Renal pelvis (tissue), 1 donor: ENCODE measurements at regions not wholly inside any gene's neighbourhood (a gene's known extent, or its start where the extent isn't known, plus 50 kb on each side); places are given as distances from the start of the nearest gene placed in this dataset.
A peak's percentile ranks its signal among the peaks of the same experiment; 100 is the strongest.

Experiments
- DNase-seq: peaks from one replicate; pipeline ENCODE4 v3.0.0-alpha.2; 2013

DNA sequence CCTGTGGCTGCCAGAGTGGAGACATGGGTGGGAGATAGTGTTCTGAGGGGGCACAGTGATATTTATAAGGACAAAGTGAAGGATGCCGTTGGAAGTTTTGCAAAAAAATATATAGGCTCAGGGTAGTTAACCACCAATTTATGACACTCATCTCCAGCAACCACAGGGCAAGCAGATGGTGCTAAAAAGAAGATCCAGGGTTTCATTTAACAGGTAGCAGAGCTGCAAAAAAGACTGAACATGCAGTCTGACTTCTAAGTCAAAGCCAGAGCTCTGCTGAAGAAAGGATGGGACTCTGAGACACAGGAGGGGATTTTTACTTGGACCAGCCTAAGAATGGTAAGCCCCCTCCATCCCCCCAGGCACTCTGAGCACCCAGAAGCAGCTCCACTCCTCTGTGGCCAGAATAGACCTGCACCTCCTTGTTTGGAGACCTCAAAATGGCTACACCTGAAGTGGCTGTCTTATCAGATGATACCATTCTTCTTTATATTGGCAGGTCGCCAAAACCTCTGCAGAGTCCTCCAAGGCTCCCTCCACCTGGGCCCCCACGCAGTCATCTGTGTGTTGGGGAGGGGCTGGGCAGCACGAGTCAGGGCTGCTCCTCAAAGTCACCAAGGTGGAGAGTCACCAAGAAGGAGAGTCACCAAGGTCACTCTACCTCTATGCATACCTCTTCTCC, 161.4 kb upstream of the FAM9B start:
- no peak for DNase-seq

DNA sequence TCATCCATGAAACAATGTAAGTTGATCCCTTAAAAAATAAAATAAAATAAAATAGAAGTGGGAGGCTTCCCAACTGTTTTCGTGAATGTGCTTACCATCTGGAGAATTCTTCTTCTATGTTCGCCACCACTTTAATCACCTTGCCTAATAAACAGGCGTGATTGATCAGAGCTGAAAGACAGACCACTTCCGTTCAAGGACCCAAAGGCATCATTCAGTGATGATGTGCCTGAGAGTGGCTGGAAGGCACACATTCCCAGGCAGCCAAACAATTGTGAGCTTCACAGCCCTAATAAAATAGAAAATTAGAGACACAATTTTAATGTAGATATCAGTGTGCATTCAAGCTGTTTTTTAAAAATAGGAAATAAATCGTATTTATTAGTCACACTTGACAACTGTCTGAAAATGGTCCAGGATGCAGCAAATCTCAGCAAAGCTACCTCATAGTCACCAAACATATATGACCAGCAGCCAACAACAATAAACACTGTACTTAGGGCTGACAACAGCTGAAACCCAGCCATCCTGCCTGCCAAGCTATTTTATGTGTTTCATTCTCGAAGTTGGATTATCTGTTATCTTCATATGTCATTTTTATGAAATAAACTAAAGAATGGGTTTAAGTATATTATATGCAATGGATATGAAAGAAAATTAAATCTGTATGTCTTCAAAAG, 163.2 kb upstream of the FAM9B start:
- DNase-seq = peak; percentile 30

DNA sequence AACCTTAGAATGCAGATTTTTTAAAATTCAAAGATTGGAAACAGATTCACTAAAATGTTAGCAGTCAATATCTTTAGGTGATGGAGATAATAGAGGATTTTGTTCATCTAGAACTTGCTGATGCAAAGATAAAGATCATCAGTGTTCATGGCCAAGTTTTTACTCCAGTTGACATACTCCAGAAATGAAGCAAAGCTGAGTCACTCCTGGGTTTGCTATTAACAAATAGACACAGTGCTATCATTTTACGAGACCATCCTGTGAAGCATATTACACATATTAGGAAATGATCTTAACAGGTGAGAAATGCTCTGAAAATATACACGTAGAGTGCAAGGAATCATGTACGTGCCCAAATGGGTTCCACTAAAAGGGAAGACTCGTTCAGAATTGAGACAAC, 170.6 kb upstream of the FAM9B start:
- DNase-seq = no peak

DNA sequence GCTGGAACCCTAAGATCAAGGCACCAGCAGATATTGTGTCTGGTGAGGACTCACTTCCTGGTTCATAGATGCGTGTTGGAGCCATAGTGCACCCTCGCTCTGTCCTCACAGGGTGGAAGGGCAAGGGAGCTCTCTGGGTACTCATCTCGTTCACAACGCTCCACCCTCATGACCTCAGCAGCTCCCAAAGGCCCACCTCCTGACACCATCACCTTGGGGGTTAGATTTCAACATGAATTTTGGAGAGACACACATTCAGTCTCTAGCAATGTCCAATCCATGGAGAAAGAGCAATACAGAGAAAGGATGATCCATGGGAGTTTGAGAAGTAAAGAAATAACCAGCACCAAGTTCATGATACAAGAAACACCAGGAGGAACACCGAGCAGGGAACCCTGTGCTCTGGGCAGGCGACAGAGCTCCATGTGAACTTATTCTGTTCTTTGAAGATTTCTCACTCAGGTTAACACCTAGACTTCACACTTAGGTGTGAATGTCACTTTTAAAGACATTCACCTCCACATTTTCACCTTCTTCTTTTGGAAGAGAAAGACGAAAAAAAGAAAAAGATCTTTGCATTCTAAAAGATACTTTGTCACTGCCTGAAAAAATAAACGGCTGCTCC, 171.8 kb upstream of the FAM9B start:
- DNase-seq = no peak

DNA sequence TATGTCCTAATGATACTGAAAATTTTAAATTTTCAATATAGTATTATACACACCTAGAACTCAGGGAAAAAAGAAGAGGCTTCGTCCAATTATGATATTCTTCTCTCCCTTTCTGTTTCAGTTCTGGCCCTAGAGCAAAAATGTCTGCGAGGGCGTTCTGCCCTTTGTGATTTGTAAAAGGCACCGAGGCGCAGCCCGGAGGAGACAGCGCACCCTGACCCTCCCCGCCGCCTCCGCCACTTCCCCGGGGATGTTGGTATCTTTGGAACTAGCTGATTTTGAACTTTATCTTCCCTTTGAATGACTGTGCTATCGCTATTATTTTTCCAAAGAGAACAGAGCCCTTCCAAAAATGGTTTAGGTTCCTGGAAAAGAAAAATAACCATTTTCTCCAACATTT, 173.2 kb upstream of the FAM9B start:
- DNase-seq = no peak

DNA sequence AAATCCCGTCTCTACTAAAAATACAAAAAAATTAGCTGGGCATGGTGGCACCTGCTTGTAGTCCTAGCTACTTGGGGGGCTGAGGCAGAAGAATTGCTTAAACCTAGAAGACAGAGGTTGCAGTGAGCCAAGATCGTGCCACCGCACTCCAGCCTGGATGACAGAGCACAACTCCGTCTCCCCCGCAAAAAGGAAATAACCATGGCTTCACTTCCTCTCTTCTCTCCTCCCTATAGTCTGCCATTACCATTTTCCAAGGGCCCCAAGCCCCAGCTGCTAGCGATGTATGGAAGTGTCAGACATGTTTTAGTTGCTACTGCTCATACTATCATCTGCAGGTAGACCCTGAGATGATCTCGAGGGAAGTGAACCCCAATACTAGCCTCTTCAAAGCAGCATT, 177.3 kb upstream of the FAM9B start:
- DNase-seq = no peak

DNA sequence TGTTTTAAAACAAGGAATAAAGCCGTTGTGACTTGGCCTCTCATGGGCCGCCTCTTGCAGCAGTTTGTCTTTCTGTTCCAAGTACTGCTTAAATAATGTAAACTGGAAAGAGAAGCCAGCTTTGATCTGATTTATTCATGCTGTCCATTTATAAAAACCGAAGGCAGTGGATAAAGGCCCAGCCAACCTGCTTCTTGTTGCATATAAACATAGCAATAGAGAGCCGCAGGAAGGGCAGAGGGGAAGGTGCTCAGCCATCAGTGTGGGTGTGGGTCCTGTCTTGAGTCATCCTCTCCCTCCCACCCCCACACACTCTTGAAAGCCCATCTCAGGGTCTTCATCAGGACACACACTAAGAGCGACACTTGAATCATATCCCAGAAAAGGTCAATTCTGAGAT, 187.9 kb upstream of the FAM9B start:
- DNase-seq = peak; percentile 30

DNA sequence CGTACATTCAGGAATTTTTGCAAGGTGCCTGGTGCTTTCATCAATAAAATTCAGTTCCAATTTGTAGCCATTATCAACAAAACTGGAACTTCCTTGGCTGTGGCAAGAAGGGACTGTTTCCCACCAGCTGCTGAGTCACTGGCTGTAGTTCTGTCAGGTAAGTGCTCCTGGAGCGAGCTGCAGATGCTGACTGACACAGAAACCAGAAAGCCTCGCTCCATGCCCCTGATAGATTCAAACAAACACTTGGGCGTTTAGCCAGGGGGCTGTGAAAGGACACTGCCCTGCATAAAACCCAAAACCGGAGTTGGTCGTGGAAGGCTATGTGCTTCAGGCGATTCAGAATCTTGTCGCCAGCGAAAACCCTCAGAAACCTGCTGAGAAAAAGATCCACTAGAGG, 188.4 kb upstream of the FAM9B start:
- no peak for DNase-seq

DNA sequence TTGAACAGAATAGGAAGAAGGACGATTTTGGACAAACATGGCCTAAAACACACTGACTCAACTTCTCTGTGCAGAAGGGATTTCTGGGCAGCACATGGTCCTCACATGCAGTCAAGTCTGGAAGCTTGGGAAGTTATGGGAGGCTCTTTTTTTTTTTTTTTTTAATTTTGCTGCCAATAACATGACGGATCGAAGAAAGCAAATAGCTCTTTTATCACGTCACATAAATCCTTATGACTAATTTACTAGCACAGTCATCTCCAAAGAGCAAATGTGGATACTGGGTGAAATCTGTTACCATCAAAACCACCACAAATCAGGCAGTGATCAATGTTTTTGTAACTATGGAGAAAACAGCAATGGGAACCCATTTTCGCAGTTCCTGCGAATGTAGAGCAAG, 193.3 kb upstream of the FAM9B start:
- no peak for DNase-seq

DNA sequence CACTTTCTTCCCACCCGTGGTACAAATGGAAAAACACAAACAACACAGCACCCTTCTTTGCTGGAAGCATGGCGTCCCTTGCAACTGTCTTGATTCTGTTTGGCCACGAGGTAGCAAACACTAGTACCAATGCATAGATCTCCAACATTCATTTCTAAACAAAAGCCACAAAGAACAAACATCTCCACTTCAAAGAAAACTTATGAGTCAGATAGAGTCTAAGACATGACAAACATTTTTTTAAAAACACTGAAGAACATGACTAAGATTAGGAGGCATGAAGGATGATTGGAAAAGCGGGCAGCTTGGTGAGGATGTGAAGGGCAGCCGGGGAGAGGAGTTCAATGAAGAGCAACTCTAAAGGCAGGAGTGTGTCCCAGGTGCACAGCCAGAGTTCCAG, 197.6 kb upstream of the FAM9B start:
- no peak for DNase-seq

DNA sequence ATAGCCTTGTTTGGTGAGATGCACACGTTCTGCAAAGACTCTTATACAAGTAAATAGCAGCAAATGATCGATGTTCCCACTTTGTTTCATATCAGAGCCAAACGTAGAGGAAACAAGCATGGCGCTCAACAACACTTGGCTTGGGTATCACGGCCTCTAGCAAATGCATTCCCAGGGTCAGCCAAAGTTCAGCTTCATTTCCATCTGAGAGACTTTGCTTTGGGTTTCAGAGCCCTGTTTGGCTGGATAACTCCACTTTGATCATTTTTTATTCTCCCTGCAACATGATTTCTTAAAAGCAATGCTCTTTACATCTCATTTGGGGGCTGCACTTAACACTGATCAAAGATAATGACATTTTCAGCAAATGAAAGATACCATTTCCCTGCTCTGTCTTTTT, 199.2 kb upstream of the FAM9B start:
- DNase-seq = no peak

DNA sequence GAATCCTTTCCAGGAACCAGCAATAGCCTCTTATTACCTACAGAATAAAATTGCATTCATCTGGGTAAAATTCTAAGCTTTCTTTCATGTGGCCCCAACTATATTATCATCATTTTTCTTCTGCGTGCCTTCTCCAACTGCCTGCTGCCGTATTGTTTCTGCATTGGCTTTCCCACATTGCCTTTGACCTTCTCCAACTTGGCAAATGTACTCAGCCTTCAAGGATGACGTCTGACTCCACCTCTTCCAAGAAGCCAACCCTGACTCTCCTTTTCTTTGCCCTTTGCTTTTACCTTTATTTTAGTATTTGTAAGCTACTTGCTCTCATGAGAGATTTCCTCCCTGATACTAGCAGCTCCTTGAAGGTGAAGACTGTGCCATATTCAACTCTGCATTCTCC, 200.4 kb upstream of the FAM9B start:
- no peak for DNase-seq

DNA sequence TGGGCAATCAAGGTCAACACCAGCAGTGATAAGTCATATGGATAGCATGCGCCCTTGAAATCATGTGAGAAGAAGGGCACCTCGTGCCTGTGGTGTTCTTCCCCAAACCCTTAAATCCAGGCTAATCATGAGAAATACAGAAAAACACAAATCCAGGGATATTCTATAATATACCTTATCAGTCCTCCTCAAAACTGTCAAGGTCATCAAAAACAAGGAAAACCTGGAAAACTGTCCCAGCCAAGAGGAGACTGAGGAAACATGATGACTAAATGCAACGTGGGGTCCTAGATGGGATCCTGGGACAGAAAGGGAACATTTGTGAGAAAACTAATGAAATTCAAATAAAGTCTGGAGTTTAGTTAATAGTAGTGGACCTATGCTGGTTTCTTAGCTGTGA, 201.8 kb upstream of the FAM9B start:
- no peak for DNase-seq

DNA sequence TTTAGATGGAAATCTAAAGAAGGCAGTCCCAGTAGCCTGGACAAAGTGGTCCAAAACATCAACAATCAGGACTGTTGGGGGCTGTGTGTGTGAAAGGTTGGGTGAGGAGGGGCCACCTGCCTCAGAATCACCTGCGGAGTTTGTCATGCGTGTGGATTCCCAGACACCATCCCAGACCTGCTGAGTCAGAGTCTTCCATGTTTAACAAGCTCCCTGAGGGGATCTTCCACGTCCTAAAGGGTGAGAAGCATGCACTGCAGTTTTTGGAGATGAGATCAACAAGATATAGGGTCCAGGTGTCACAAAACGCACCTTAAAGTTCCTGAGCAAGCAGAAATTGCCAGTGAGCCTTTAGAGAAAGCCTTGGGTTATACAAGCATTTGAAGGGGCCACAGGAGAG, 207.0 kb upstream of the FAM9B start:
- no peak for DNase-seq

DNA sequence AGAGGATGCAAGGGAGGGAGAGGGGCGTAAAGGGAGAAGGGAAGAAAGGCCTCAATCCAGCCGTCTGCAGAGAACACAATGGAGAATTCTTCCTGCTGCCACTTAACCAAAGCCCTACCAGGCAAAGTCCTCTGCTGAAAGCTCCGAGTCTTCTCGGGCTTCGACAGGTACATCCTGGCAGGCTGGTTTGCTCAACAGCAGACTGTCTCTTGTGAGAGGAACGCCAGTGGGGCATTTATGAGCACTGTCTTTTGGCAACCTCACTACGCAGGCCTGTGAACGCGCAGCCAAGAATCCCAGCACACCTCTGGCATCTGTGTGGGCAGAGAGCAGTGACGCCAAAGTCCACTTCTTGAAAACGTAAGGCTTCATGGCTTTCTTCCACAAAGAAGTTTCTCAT, 207.5 kb upstream of the FAM9B start:
- DNase-seq = no peak

DNA sequence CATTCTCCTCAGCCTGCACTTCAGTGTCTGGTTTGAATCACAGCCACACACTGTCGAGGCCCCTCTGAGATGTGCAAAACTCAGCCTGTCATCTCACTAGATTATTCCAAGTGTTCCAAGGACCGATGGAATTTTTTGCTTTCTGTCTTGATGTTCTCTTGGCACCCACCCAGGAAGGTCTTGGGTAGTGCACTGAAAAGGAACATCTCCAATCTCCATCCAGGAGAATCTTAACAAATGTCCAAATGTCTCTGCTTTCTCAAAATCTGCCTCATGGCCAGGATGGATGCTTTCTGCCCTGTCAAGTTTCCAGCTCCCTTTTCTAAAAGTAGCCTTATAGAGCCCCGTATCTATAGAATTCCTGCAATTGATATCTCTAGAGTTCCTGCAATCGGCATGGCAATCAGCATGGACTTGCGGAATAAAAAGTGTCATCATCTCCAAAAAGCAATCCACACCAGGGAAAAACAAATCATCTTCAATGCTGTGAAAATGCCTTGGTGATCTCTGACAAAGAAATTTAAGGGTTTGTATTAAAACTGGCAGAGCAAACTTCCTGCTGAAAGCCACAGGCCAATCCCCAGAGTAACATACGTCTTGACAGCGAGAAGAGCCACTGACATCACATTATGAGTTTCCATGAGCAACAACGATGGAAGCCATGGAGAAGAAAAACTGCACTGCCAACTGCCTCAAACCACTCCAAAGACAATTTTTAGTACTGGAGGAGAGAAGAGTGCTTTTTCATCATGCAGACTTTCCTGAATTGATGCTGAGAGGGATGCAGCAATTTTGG, 215.3 kb upstream of the FAM9B start:
- no peak for DNase-seq

DNA sequence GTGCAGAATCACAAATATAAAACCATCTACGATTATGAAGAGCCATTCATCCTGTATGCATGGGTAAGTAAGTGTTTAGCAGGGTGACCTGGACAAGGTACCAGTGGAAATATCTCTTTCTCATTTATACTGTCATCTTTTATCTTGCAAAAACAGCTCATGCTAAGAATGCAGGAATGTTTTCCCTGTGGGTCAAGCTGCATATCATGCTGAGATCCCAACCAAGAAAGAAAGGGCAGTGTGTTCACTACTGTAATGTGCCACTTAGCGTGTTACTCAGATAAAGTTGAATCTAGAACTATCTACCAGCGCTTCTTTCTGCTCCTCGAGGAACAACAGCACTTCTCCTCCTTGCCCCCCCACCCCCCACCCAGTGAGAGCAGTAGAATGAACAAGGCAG, 212.7 kb upstream of the TBL1X start:
- DNase-seq = no peak

DNA sequence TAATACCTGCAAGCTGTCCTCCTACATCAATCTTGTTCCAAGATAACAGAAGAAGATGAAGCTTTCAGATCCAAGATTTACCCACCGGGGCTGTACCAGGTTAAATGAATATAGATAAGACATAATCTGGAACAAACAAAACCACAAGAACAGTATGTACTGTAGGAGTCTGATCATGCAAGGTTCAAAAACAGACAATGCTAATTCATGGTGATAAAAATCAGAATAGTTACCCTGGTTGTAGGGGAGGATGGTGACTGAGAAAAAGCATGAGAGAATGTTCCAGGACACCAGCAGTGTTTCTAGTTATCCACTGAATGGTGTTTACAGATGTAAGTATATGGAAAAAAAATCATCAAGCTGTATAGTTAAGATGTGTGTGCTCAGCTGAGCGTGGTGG, 211.6 kb upstream of the TBL1X start:
- no peak for DNase-seq

DNA sequence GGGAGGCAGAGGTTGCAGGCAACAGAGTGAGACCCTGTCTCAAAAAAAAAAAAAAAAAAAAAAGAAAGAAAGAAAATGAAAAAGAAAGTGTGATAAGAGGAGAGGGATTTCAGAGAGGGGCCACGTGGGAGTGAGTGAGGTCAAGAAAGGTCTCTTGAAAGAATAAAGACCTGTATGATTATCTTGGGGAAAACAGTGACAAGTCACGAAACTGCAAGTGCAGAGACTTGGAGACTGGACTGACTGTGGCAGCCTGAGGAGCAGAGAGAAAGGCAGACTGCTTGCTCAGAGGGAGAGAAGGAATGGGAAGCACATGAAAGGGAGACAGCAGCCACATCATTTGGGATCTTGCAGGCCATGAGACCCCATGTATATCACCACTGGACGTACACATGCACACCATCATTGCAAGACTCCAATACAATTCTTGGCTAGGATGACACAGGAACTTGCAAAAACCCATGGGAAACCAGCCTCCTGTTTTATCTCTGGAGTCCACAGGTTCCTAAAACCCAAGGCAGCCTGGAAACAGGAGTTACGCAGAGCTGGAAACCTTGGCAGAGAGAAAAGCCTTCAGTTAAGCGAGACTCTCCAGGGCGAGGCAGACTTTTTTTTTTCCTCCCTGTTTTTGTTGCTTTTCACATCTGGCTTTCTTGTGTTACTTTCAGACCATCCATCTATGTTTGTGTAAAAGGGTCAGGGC, 207.0 kb upstream of the TBL1X start:
- DNase-seq = no peak

DNA sequence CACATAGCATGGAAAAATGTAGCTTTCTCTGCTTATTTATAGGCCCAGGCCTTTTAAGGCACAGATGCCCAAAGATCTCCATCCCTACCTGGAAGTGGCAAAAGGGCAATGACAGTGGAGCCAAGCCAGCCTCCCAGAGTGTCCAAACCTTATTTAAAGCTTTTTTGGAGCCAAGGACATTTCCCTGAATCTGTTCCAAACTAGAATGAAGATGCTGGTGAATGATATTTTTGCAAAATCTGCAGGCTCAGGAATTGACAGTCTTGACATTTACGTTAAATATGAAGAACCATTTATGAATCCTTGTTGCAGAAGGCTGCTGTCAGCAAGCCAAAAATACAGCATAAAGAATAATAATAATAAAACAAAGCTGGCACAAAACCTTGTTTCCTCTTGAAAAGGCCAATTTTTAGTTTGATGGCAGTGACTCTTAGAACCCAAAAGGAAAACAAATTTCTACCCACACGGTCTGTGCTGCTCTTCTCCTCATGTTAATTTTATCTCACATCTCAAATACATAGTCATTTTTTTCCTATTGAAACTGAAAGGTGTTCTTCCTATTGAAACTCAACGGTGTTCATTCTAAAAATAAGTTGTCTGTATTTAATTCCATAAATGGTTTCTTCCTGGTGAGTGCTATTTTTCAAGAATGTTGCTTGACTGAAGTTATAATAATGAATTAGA, 206.3 kb upstream of the TBL1X start:
- DNase-seq = no peak

DNA sequence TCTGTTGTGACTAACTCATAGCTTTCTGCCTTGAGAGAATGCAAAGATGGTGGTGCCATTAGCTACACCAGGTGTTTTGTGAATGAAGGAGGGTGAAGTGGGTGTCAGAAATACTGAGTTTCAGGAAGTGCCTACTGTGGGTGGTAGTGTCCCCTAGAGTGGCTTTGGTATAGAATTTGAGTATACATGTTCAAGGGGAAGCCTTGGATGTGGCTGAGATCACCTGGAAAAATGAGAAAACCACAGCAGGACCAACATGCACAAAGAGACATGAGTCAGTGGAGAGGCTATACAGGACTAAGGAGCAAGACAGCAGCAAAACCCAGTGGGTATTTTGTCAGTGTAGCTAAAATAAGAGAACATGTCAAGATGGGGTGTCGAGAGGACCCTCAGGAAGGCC, 204.3 kb upstream of the TBL1X start:
- DNase-seq = no peak

DNA sequence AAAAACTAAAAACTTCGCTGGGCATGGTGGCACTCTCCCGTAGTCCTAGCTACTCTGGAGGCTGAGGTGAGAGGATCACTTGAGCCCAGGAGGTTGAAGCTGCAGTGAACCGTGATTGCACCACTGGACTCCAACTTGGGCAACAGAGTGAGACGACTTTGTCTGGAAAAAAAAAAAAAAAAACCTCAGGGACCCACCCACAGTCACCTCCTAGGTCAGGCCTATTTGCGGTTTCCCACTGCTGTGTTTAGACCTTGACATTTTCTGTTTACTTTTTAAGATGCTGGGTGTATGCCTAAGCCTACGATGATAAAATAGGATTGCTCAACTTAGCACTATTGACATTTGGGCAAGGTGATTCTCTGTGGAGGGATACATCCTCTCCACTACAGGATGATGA, 197.4 kb upstream of the TBL1X start:
- DNase-seq = no peak
